Activated CD4-positive, alpha-beta T cell treated with anti-CD3 and anti-CD28 coated beads, Interleukin-2, amount 50 U/mL, for 48 hours (primary cell): ENCODE measurements at regions not wholly inside any gene's neighbourhood (a gene's known extent, or its start where the extent isn't known, plus 50 kb on each side); places are given as distances from the start of the nearest gene placed in this dataset.
"Not testable (repeated sequence)": the region's sequence is repeated elsewhere in the genome, so short reads cannot be mapped to it uniquely, and the experiment has no call there.

Experiments used
- DNase-seq, 2 experiments: peaks; one replicate each; pipeline ENCODE4 v3.0.0-alpha.2; 2020

GRCh38 chr4:17055788-17056187 lies 157.3 kb upstream of the LDB2 start:
- DNase-seq: no peak

GRCh38 chr4:17045866-17046265 lies 147.4 kb upstream of the LDB2 start:
- DNase-seq: no peak

- no peak for DNase-seq
These were observed 140.2 kb upstream of the LDB2 start for GRCh38 chr4:17038510-17039176.

- no peak for DNase-seq
These were observed 135.3 kb upstream of the LDB2 start for GRCh38 chr4:17033768-17034181.

DNA sequence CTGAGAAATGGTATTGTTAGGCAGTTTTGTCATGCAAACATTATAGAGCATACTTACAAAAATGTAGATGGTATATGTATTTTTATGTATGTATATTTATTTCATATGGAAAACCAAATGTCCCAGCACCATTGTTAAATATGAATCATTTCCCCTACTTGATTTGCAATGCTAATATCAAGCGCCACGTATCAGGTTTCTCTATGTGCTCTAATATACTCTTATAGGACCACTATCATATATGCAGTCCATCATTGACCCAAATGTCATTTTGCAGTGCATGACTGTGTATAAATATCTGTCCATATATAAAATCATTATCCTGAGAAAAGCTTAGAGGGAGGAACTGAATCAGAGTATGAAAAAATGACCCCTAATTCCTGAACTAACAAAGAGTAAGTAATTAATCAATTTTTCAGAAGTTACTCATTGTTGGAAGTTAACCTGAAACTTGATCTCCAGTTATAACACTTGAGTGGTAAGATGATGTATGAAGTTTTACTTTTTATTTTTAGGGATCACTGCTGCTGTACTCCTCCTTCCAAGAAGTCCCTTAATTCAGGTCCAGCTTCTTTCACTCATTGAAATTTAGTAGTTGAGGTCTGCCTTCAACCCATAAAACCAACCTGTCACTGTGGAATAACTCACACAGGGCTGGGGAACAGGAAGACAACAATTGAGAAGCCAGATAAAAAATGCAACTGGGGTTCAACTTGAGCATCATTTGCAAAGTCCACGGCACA lies 134.8 kb upstream of the LDB2 start:
- DNase-seq: no peak

DNA sequence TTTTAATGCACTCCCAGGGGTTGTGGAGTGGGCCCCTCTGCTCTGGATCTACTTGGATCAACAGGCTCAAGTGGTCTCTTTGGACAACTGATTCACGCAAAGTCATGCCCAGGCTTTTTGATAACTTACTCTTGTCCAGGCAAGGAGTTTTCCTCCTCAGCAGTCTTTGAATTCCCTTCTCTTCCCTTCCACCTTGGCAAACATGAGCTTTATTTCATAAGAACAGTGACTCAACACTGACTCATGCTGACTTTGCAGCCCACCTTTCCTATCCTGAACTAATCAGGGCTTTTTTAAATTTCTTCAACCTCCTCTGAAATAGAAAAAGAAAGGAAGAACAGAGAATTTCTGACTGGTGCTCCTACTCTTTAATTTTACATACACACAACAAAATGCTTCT lies 132.1 kb upstream of the LDB2 start:
- no peak for DNase-seq

DNA sequence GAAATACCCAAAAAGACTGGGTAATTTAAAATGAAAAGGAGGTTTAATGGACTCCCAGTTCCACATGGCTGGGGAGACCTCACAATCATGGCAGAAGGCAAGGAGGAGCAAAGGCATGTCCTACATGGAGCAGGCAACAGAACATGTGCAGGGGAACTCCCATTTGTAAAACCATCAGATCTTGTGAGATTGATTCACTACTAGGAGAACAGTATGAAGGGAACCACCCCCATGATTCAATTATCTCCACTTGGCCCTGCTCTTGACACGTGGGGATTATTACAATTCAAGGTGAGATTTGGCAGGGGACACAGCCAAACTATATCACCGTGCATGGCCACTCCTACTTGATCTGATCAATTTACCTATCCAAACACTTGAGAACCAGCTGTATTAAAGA lies 131.5 kb upstream of the LDB2 start:
- no peak for DNase-seq

- DNase-seq: no peak
These were observed 131.0 kb upstream of the LDB2 start for GRCh38 chr4:17029432-17029831.

GRCh38 chr4:17027495-17027894 lies 129.1 kb upstream of the LDB2 start:
- DNase-seq: no peak

- DNase-seq: no peak
These were observed 126.0 kb upstream of the LDB2 start for GRCh38 chr4:17024425-17024824.

- no peak for DNase-seq
These were observed 122.5 kb upstream of the LDB2 start for GRCh38 chr4:17020901-17021300.

GRCh38 chr4:17020451-17020850 lies 122.0 kb upstream of the LDB2 start:
- DNase-seq: no peak

GRCh38 chr4:17018621-17019020 lies 120.2 kb upstream of the LDB2 start:
- not testable (repeated sequence) for DNase-seq

DNA sequence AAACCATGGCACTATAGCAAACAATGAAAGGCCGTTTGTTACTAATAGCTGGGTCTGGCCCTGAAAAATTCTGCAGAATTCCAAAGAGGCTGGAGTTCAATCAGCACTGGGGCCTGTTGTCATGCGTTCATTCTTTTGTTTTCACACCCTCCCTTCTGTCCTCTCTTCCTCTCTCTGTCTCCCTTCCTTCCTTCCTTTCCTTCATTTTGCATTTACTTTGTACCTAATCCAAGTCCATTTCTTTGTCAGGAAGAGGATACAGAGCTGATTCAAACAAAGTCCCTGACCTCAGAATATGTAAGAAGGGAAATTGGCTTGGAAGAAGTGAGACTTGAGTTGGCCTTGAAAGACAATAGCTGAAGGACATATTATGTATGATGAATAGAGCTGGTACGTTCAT lies 119.6 kb upstream of the LDB2 start:
- no peak for DNase-seq

DNA sequence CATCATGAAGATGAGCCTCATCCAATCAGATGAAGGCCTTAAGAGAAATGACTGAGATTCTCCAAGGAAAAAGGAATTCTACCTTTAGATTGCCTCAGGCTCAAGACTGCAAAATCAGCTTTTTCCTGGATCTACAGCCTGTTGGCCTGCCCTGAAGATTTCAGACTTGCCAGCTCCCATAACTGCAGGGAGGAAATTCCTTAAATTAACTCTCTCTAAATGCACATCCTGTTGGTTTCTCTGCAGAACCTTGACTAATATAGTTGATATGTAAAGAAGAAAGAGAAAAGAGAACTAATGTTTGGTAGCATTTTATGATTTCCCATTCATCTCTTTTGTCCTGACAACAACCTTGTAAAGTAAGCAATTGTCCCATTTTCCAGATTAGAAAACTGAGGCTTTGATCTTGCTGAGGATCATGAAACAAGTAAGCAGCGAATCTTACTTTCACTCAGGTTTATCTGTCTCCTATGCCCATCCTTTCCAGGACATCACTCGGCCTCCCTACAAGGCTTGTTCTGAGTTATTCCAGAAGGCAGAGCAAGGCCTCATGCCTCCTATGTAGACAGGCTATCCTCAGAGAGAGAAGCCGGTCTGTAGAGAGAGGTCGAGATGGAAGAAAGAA lies 115.0 kb upstream of the LDB2 start:
- no peak for DNase-seq

- no peak for DNase-seq
These were observed 114.0 kb upstream of the LDB2 start for GRCh38 chr4:17012451-17012850.

GRCh38 chr4:17010426-17011087 lies 112.1 kb upstream of the LDB2 start:
- DNase-seq: no peak

GRCh38 chr4:17009871-17010367 lies 111.5 kb upstream of the LDB2 start:
- DNase-seq: no peak

- no peak for DNase-seq
These were observed 110.4 kb upstream of the LDB2 start for GRCh38 chr4:17008834-17009345.

DNA sequence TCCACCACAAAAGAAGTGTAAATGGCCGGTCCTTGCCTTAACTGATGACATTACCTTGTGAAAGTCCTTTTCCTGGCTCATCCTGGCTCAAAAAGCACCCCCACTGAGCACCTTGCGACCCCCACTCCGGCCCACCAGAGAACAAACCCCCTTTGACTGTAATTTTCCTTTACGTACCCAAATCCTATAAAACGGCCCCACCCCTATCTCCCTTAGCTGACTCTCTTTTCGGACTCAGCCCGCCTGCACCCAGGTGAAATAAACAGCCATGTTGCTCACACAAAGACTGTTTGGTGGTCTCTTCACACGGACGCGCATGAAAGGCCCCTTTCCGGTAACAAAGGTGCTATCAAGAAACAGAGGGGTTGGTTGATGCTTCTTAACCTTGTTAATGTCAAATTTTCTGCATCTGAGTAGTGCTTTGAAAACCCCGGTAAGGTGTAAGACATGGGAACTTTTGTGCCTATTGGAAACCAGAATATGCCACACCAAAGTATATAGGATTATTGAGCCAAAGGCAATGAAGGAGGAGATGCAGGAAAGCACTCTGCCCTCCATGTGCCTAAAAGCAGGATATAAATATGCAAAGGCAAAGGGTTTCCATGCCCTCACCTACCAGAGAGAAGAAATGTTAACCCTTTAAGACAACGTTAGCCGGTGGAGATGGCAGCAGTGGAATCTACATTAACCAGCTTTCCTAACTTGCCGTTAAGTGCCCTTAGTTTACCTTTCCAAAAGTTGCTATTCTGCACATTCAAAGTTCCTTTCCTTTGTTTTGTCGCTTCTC lies 105.4 kb upstream of the LDB2 start:
- DNase-seq: not testable (repeated sequence)

- no peak for DNase-seq
These were observed 97.0 kb upstream of the LDB2 start for GRCh38 chr4:16995451-16995850.
